RWPE2 (cell line): ENCODE measurements at regions not wholly inside any gene's neighbourhood (a gene's known extent, or its start where the extent isn't known, plus 50 kb on each side); places are given as distances from the start of the nearest gene placed in this dataset.

Experiments used
- ATAC-seq: fragments of 200-7000 bp; cut with Tn5 transposase; 3 replicates; pipeline ENCODE4 v1.9.1; 2021; ENCODE audit warnings: low read depth
- DNase-seq: peaks from one replicate; pipeline ENCODE4 v3.0.0-alpha.2; 2020; ENCODE audit warnings: low spot score
- H3K27ac ChIP-seq: fragments of 450-650 bp; 2 replicates; pipeline ENCODE4 v1.5.1; 2017; ENCODE audit warnings: mild to moderate bottlenecking; ENCODE audit not compliant: poor library complexity, severe bottlenecking
- H3K27me3 ChIP-seq: fragments of 250-450 bp; sonication (Bioruptor Pico); 2 replicates; pipeline ENCODE4 v1.5.1; 2021; ENCODE audit warnings: mild to moderate bottlenecking, moderate library complexity; ENCODE audit not compliant: insufficient read depth, poor library complexity, severe bottlenecking
- H3K36me3 ChIP-seq: fragments of 250-450 bp; sonication (Bioruptor Pico); 2 replicates; pipeline ENCODE4 v1.5.1; 2020; ENCODE audit warnings: low read depth, mild to moderate bottlenecking, moderate library complexity
- H3K4me1 ChIP-seq: fragments of 250-450 bp; sonication (Bioruptor Pico); 2 replicates; pipeline ENCODE4 v1.5.1; 2021; ENCODE audit warnings: mild to moderate bottlenecking, moderate library complexity; ENCODE audit not compliant: insufficient read depth, poor library complexity, severe bottlenecking
- H3K4me3 ChIP-seq: fragments of 250-450 bp; sonication (Bioruptor Pico); 2 replicates; pipeline ENCODE4 v1.5.1; 2021; ENCODE audit warnings: mild to moderate bottlenecking, moderate library complexity; ENCODE audit not compliant: severe bottlenecking
- H3K9me3 ChIP-seq: fragments of 250-450 bp; sonication (Bioruptor Pico); 2 replicates; pipeline ENCODE4 v1.5.1; 2021; ENCODE audit warnings: mild to moderate bottlenecking, moderate library complexity; ENCODE audit not compliant: severe bottlenecking
- CTCF ChIP-seq: fragments of 450-650 bp; IDR thresholded peaks from one replicate; pipeline ENCODE4 v1.5.1; 2017; ENCODE audit warnings: mild to moderate bottlenecking, moderate library complexity; ENCODE audit not compliant: poor library complexity, severe bottlenecking

- Histone ChIP-seq H3K4me3 (no peak overlapping the region), H3K36me3 (no peaks in the 10 kb centered on the region), H3K4me1 (no peaks in the 10 kb centered on the region), H3K27ac (no peak overlapping the region), H3K27me3 (no peaks in the 10 kb centered on the region), H3K9me3 (no peaks in the 10 kb centered on the region)
- DNase-seq (no peak), ATAC-seq (no peak)
- no peak for TF ChIP-seq CTCF
Observed at GRCh38 chr12:58766513-58766870, 153.8 kb downstream of the LRIG3 start.

- no peaks in the 10 kb centered on the region for H3K27me3 ChIP-seq
- no peak overlapping the region for H3K4me3 ChIP-seq
- H3K27ac ChIP-seq = no peak overlapping the region
- H3K9me3 ChIP-seq = no peaks in the 10 kb centered on the region
- no peaks in the 10 kb centered on the region for H3K4me1 ChIP-seq
- no peak for ATAC-seq
- no peak for TF ChIP-seq CTCF
- H3K36me3 ChIP-seq = no peaks in the 10 kb centered on the region
- DNase-seq = no peak
Observed at GRCh38 chr12:58767496-58767895, 152.8 kb downstream of the LRIG3 start.

- Histone ChIP-seq H3K36me3 (no peaks in the 10 kb centered on the region), H3K27me3 (no peaks in the 10 kb centered on the region), H3K4me3 (no peak overlapping the region), H3K4me1 (no peaks in the 10 kb centered on the region), H3K9me3 (no peaks in the 10 kb centered on the region), H3K27ac (no peak overlapping the region)
- no peak for TF ChIP-seq CTCF
- ATAC-seq (no peak), DNase-seq (no peak)
Observed at GRCh38 chr12:58773986-58774385, 146.3 kb downstream of the LRIG3 start.

- no peak for TF ChIP-seq CTCF
- H3K27me3 ChIP-seq = no peaks in the 10 kb centered on the region
- ATAC-seq (no peak), DNase-seq (no peak)
- H3K9me3 ChIP-seq = no peaks in the 10 kb centered on the region
- no peaks in the 10 kb centered on the region for H3K36me3 ChIP-seq
- no peak overlapping the region for H3K27ac ChIP-seq
- H3K4me3 ChIP-seq = no peak overlapping the region
- H3K4me1 ChIP-seq = no peaks in the 10 kb centered on the region
Observed at GRCh38 chr12:58774731-58775130, 145.6 kb downstream of the LRIG3 start.

GRCh38 chr12:58775396-58775795 lies 144.9 kb downstream of the LRIG3 start:
- Histone ChIP-seq H3K9me3 (no peaks in the 10 kb centered on the region), H3K4me3 (no peak overlapping the region), H3K27ac (no peak overlapping the region), H3K4me1 (no peaks in the 10 kb centered on the region), H3K27me3 (no peaks in the 10 kb centered on the region), H3K36me3 (no peaks in the 10 kb centered on the region)
- ATAC-seq = no peak
- TF ChIP-seq CTCF = no peak
- DNase-seq = no peak
